Ishikawa (cell line): ENCODE measurements at regions not wholly inside any gene's neighbourhood (a gene's known extent, or its start where the extent isn't known, plus 50 kb on each side); places are given as distances from the start of the nearest gene placed in this dataset.

Experiments
- CEBPB ChIP-seq: IDR thresholded peaks from 2 replicates; pipeline ENCODE4 v1.6.1; 2012
- CREB1 ChIP-seq: IDR thresholded peaks from 2 replicates; pipeline ENCODE4 v1.6.1; 2012; ENCODE audit warnings: low read depth
- EGR1 ChIP-seq: IDR thresholded peaks from 2 replicates; pipeline ENCODE4 v1.6.1; 2012
- EP300 ChIP-seq: IDR thresholded peaks from 2 replicates; pipeline ENCODE4 v1.6.1; 2012; ENCODE audit warnings: borderline replicate concordance
- FOXM1 ChIP-seq: IDR thresholded peaks from 2 replicates; pipeline ENCODE4 v1.6.1; 2012; ENCODE audit warnings: low read depth, borderline replicate concordance
- MAX ChIP-seq: IDR thresholded peaks from 2 replicates; pipeline ENCODE4 v1.6.1; 2012
- NFIC ChIP-seq: IDR thresholded peaks from 2 replicates; pipeline ENCODE4 v1.6.1; 2012
- RAD21 ChIP-seq: IDR thresholded peaks from 2 replicates; pipeline ENCODE4 v1.6.1; 2012; ENCODE audit warnings: low read depth
- REST ChIP-seq: IDR thresholded peaks from 2 replicates; pipeline ENCODE4 v1.6.1; 2012; ENCODE audit warnings: low read depth, mild to moderate bottlenecking
- TAF1 ChIP-seq: IDR thresholded peaks from 2 replicates; pipeline ENCODE4 v1.6.1; 2012; ENCODE audit warnings: low read depth, mild to moderate bottlenecking
- TCF12 ChIP-seq: IDR thresholded peaks from 2 replicates; pipeline ENCODE4 v1.6.1; 2012; ENCODE audit warnings: low read depth
- TEAD4 ChIP-seq: IDR thresholded peaks from 2 replicates; pipeline ENCODE4 v1.6.1; 2012
- USF1 ChIP-seq: IDR thresholded peaks from 2 replicates; pipeline ENCODE4 v1.6.1; 2012
- YY1 ChIP-seq: IDR thresholded peaks from 2 replicates; pipeline ENCODE4 v1.6.1; 2012; ENCODE audit warnings: low read depth
- ZBTB7A ChIP-seq: IDR thresholded peaks from 2 replicates; pipeline ENCODE4 v1.6.1; 2012; ENCODE audit warnings: low read depth

GRCh38 chr2:107376909-107377308 is 449.8 kb upstream of the RGPD4 start:
- no peak for TF ChIP-seq NFIC
- TF ChIP-seq CREB1: no peak
- TF ChIP-seq RAD21: no peak
- no peak for TF ChIP-seq TAF1
- TF ChIP-seq YY1: no peak

- TF ChIP-seq ZBTB7A (no peak), FOXM1 (no peak), MAX (no peak), TCF12 (no peak), YY1 (no peak), EP300 (no peak), NFIC (no peak), REST (no peak), EGR1 (no peak), USF1 (no peak), TAF1 (no peak), TEAD4 (no peak), RAD21 (no peak), CREB1 (no peak), CEBPB (no peak)
Observed at GRCh38 chr2:107380912-107381311, 445.8 kb upstream of the RGPD4 start.

- TF ChIP-seq TEAD4 (no peak), CREB1 (no peak), YY1 (no peak), FOXM1 (no peak), RAD21 (no peak), NFIC (no peak), EGR1 (no peak), TAF1 (no peak), TCF12 (no peak), REST (no peak)
Observed at GRCh38 chr2:107383691-107384090, 443.0 kb upstream of the RGPD4 start.

- no peak for TF ChIP-seq NFIC
- no peak for TF ChIP-seq REST
- TF ChIP-seq EGR1: no peak
- TF ChIP-seq CEBPB: no peak
- no peak for TF ChIP-seq TCF12
- no peak for TF ChIP-seq YY1
- TF ChIP-seq CREB1: no peak
- TF ChIP-seq TEAD4: no peak
- no peak for TF ChIP-seq FOXM1
- TF ChIP-seq EP300: no peak
- no peak for TF ChIP-seq RAD21
- no peak for TF ChIP-seq TAF1
- no peak for TF ChIP-seq ZBTB7A
- TF ChIP-seq USF1: no peak
- no peak for TF ChIP-seq MAX
Observed at GRCh38 chr2:107384422-107384821, 442.3 kb upstream of the RGPD4 start.

- no peak for TF ChIP-seq EP300
- TF ChIP-seq TAF1: no peak
- TF ChIP-seq CEBPB: no peak
- TF ChIP-seq CREB1: no peak
- TF ChIP-seq MAX: no peak
- no peak for TF ChIP-seq YY1
- no peak for TF ChIP-seq NFIC
- TF ChIP-seq TEAD4: no peak
- no peak for TF ChIP-seq RAD21
- TF ChIP-seq FOXM1: no peak
- no peak for TF ChIP-seq TCF12
- TF ChIP-seq EGR1: no peak
- TF ChIP-seq USF1: no peak
- TF ChIP-seq REST: no peak
- TF ChIP-seq ZBTB7A: no peak
Observed at GRCh38 chr2:107385921-107386320, 440.8 kb upstream of the RGPD4 start.
